DOHH2 (cell line): ENCODE measurements at regions not wholly inside any gene's neighbourhood (a gene's known extent, or its start where the extent isn't known, plus 50 kb on each side); places are given as distances from the start of the nearest gene placed in this dataset.

Source experiments
- H3F3A ChIP-seq: fragments of 200-600 bp; sonication (generic), shearing (Covaris generic); 2 replicates; pipeline ENCODE4 v1.6.0; 2016; ENCODE audit warnings: antibody characterized with exemption, mild to moderate bottlenecking; ENCODE audit not compliant: control insufficient read depth, insufficient read depth
- H3K27ac ChIP-seq: fragments of 200-600 bp; sonication (generic); 2 replicates; pipeline ENCODE4 v1.5.1; 2014; ENCODE audit warnings: low read depth, mild to moderate bottlenecking, low read length, moderate library complexity
- H3K27me3 ChIP-seq: fragments of 200-600 bp; sonication (generic); 2 replicates; pipeline ENCODE4 v1.6.1; 2014; ENCODE audit warnings: mild to moderate bottlenecking, low read length, mixed read lengths; ENCODE audit not compliant: control insufficient read depth
- H3K36me3 ChIP-seq: fragments of 200-600 bp; sonication (generic); 2 replicates; pipeline ENCODE4 v1.6.1; 2014; ENCODE audit warnings: mild to moderate bottlenecking, low read length, moderate library complexity, mixed read lengths; ENCODE audit not compliant: control insufficient read depth
- H3K4me1 ChIP-seq: fragments of 200-600 bp; sonication (generic); 2 replicates; pipeline ENCODE4 v1.6.1; 2014; ENCODE audit warnings: mild to moderate bottlenecking, low read length, mixed read lengths; ENCODE audit not compliant: control insufficient read depth
- H3K4me2 ChIP-seq: fragments of 200-600 bp; sonication (generic); 2 replicates; pipeline ENCODE4 v1.6.0; 2014; ENCODE audit warnings: mild to moderate bottlenecking, low read length, moderate library complexity
- H3K4me3 ChIP-seq: fragments of 200-600 bp; sonication (generic); 2 replicates; pipeline ENCODE4 v1.5.1; 2014; ENCODE audit warnings: mild to moderate bottlenecking, low read length, mixed read lengths
- H3K79me2 ChIP-seq: fragments of 200-600 bp; sonication (generic); 2 replicates; pipeline ENCODE4 v1.6.1; 2014; ENCODE audit warnings: mild to moderate bottlenecking, low read length, mixed read lengths; ENCODE audit not compliant: control insufficient read depth
- H3K9me2 ChIP-seq: fragments of 200-600 bp; sonication (generic); replicated peaks from 2 replicates; pipeline ENCODE4 v1.6.1; 2014; ENCODE audit warnings: mild to moderate bottlenecking, low read length, mixed read lengths; ENCODE audit not compliant: control insufficient read depth
- H3K9me3 ChIP-seq: fragments of 200-600 bp; sonication (generic); 2 replicates; pipeline ENCODE4 v1.6.1; 2014; ENCODE audit warnings: antibody characterized with exemption, low read length, mixed read lengths; ENCODE audit not compliant: control insufficient read depth, insufficient read depth
- H4K20me1 ChIP-seq: fragments of 200-600 bp; sonication (generic); 2 replicates; pipeline ENCODE4 v1.6.0; 2014; ENCODE audit warnings: low read depth, mild to moderate bottlenecking, antibody characterized with exemption, low read length, moderate library complexity; ENCODE audit not compliant: control insufficient read depth, insufficient read depth
- EZH2phosphoT487 ChIP-seq: fragments of 200-600 bp; sonication (generic); IDR thresholded peaks from 2 replicates; pipeline ENCODE4 v1.6.1; 2017; ENCODE audit warnings: borderline replicate concordance, mild to moderate bottlenecking, antibody characterized with exemption, low read length, moderate library complexity, mixed read lengths
- TF ChIP-seq, protein P1 (sequence below): fragments of 200-600 bp; sonication (generic); IDR thresholded peaks from one replicate; pipeline ENCODE4 v1.5.1; 2014; ENCODE audit warnings: antibody characterized with exemption, mild to moderate bottlenecking, low read depth, low read length; ENCODE audit not compliant: poor library complexity, severe bottlenecking

DNA sequence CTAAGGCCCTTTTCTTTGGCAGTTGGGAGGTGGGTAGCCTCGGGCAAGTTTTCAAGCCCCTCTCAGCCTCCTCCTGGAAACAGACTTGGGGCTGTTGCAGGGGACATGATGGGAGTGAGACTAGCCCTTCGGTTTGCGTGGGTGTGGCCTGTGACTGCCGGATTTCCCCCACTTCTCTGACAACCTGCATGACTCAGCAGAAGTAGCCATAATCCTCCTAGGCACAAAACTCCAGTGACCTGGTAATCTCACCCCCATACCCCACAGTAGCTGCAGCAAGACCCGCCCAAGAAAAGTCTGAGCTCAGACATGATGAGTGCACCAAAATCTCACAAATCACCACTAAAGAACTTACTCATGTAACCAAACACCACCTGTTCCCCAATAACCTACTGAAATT, 433.7 kb upstream of the AMOT start:
- no peak for TF ChIP-seq EZH2phosphoT487
- TF ChIP-seq, protein P1, sequence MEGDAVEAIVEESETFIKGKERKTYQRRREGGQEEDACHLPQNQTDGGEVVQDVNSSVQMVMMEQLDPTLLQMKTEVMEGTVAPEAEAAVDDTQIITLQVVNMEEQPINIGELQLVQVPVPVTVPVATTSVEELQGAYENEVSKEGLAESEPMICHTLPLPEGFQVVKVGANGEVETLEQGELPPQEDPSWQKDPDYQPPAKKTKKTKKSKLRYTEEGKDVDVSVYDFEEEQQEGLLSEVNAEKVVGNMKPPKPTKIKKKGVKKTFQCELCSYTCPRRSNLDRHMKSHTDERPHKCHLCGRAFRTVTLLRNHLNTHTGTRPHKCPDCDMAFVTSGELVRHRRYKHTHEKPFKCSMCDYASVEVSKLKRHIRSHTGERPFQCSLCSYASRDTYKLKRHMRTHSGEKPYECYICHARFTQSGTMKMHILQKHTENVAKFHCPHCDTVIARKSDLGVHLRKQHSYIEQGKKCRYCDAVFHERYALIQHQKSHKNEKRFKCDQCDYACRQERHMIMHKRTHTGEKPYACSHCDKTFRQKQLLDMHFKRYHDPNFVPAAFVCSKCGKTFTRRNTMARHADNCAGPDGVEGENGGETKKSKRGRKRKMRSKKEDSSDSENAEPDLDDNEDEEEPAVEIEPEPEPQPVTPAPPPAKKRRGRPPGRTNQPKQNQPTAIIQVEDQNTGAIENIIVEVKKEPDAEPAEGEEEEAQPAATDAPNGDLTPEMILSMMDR = no peak
- H3K4me3 ChIP-seq = no peak overlapping the region
- no peak overlapping the region for H3K27ac ChIP-seq
- no peaks in the 10 kb centered on the region for H3K4me1 ChIP-seq
- H3K4me2 ChIP-seq = no peak overlapping the region
- H3K9me3 ChIP-seq = no peaks in the 10 kb centered on the region
- no peaks in the 10 kb centered on the region for H3K79me2 ChIP-seq
- H3F3A ChIP-seq = no peaks in the 10 kb centered on the region
- H3K9me2 ChIP-seq = no peaks in the 10 kb centered on the region
- H4K20me1 ChIP-seq = no peaks in the 10 kb centered on the region
- H3K36me3 ChIP-seq = no peaks in the 10 kb centered on the region
- no peaks in the 10 kb centered on the region for H3K27me3 ChIP-seq

DNA sequence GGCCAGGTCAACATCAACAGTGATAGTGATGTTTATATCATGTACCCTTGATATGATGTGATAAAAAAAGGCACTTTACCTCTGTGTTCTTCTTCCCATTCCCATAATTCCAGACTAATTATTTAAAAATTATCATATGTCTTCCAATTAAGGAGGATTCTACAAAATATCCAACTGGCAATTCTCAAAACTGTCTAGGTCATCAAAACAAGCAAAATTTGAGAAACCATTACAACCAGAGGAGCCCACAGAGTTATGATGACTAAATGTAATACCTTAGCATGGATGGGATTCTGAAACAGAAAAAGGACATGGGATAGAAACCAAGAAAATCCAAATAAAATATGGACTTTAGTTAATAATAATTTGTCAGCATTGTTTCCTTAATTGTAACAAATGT, 428.6 kb upstream of the AMOT start:
- H3K9me3 ChIP-seq = no peaks in the 10 kb centered on the region
- H3F3A ChIP-seq = no peaks in the 10 kb centered on the region
- H3K27ac ChIP-seq = no peak overlapping the region
- H3K36me3 ChIP-seq = no peaks in the 10 kb centered on the region
- no peaks in the 10 kb centered on the region for H3K4me1 ChIP-seq
- no peaks in the 10 kb centered on the region for H4K20me1 ChIP-seq
- no peak overlapping the region for H3K4me3 ChIP-seq
- H3K27me3 ChIP-seq = no peaks in the 10 kb centered on the region
- no peaks in the 10 kb centered on the region for H3K79me2 ChIP-seq
- no peaks in the 10 kb centered on the region for H3K9me2 ChIP-seq
- H3K4me2 ChIP-seq = no peak overlapping the region
- TF ChIP-seq, protein P1 = no peak
- no peak for TF ChIP-seq EZH2phosphoT487

DNA sequence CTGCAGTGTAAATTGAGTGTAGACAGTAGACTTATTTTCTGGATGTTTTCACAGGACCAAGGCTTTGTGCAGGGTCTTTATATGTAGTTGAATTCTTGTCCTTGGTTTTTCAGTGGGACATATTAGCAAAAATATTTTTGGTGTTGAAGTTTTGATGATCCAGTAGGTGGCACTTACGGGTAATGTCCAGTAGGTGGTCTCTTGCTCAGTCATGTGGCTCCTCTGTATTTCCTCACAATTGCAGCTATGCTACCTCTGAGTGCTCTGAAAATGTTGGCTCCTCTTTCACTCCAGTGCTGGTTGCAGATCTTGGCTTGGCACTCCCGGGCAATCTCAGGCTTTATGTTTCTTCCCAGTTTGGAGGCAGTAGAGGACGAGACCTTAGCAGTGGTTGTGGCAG, 419.8 kb upstream of the AMOT start:
- Histone ChIP-seq H3F3A (no peaks in the 10 kb centered on the region), H3K36me3 (no peaks in the 10 kb centered on the region), H3K27me3 (no peaks in the 10 kb centered on the region), H3K4me3 (no peak overlapping the region), H3K9me2 (no peaks in the 10 kb centered on the region), H3K4me2 (no peak overlapping the region), H4K20me1 (no peaks in the 10 kb centered on the region), H3K27ac (no peak overlapping the region), H3K4me1 (no peaks in the 10 kb centered on the region), H3K9me3 (no peaks in the 10 kb centered on the region), H3K79me2 (no peaks in the 10 kb centered on the region)
- TF ChIP-seq, protein P1 = no peak
- TF ChIP-seq EZH2phosphoT487 = no peak

DNA sequence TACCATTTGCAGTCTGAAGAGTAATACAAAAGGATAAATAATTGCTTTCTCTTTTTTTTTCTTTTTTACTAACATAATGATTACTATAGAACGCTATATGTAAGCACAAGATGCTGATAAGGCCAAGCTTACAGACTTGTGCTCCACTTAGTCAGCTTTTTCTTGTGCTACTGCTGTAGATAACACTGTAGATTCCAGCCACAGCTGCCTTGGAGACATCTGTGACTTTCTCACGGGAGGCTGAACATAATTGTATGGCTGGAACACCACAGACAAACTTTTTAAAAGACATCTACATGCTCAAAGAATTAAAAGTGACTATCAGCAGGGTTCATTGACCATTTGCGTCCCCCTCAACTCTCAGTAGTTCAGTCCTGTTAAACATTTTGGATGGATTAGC, 381.7 kb upstream of the AMOT start:
- no peak overlapping the region for H3K4me2 ChIP-seq
- no peaks in the 10 kb centered on the region for H3K4me1 ChIP-seq
- no peaks in the 10 kb centered on the region for H3K36me3 ChIP-seq
- H3K4me3 ChIP-seq = no peak overlapping the region
- no peaks in the 10 kb centered on the region for H3K9me2 ChIP-seq
- H3K27me3 ChIP-seq = no peaks in the 10 kb centered on the region
- no peaks in the 10 kb centered on the region for H3F3A ChIP-seq
- no peaks in the 10 kb centered on the region for H4K20me1 ChIP-seq
- H3K27ac ChIP-seq = no peak overlapping the region
- TF ChIP-seq, protein P1 = no peak
- no peak for TF ChIP-seq EZH2phosphoT487
- no peaks in the 10 kb centered on the region for H3K79me2 ChIP-seq
- H3K9me3 ChIP-seq = no peaks in the 10 kb centered on the region
